ENCODE measurements at regions not wholly inside any gene's neighbourhood (a gene's known extent, or its start where the extent isn't known, plus 50 kb on each side); places are given as distances from the start of the nearest gene placed in this dataset.

- TF ChIP-seq TARDBP (IDR thresholded peaks at IDR 0.05), result no peak
- TF ChIP-seq NFRKB (IDR thresholded peaks at IDR 0.05), result no peak
- no peak for TF ChIP-seq SUZ12 (IDR thresholded peaks at IDR 0.05)
- no peak for TF ChIP-seq CTBP1 (IDR thresholded peaks at IDR 0.05; ENCODE audit: borderline replicate concordance)
- TF ChIP-seq ZNF384 (IDR thresholded peaks at IDR 0.05), result no peak
- TF ChIP-seq ARNT (IDR thresholded peaks at IDR 0.05), result no peak
- TF ChIP-seq SP1 (IDR thresholded peaks at IDR 0.05), result no peak
Measured at GRCh38 chr9:79357194-79357593, 214.6 kb upstream of the TLE4 start.
